ENCODE measurements at regions not wholly inside any gene's neighbourhood (a gene's known extent, or its start where the extent isn't known, plus 50 kb on each side); places are given as distances from the start of the nearest gene placed in this dataset.
"Not testable (repeated sequence)": the region's sequence is repeated elsewhere in the genome, so short reads cannot be mapped to it uniquely, and the experiment has no call there.

GRCh38 chr1:229164836-229165735 lies 105.8 kb upstream of the RAB4A start:
- no peak for DNase-seq

- no peak for DNase-seq
Observed at GRCh38 chr1:229167318-229167717, 103.6 kb upstream of the RAB4A start.

- DNase-seq = no peak
Observed at GRCh38 chr1:229169399-229169798, 101.5 kb upstream of the RAB4A start.

GRCh38 chr1:229170274-229170673 lies 100.6 kb upstream of the RAB4A start:
- DNase-seq = no peak

- DNase-seq = no peak
Observed at GRCh38 chr1:229170778-229171505, 100.0 kb upstream of the RAB4A start.

- DNase-seq = no peak
Observed at GRCh38 chr1:229171934-229172333, 99.0 kb upstream of the RAB4A start.

GRCh38 chr1:229173491-229174476 lies 97.1 kb upstream of the RAB4A start:
- not testable (repeated sequence) for DNase-seq

GRCh38 chr1:229175297-229175696 lies 95.6 kb upstream of the RAB4A start:
- not testable (repeated sequence) for DNase-seq

GRCh38 chr1:229176457-229176856 lies 94.5 kb upstream of the RAB4A start:
- DNase-seq = not testable (repeated sequence)

- no peak for DNase-seq
Observed at GRCh38 chr1:229180161-229180560, 90.8 kb upstream of the RAB4A start.

GRCh38 chr1:229181419-229181818 lies 89.5 kb upstream of the RAB4A start:
- no peak for DNase-seq

GRCh38 chr1:229183588-229183987 lies 87.3 kb upstream of the RAB4A start:
- DNase-seq = no peak

GRCh38 chr1:229184066-229184465 lies 86.8 kb upstream of the RAB4A start:
- DNase-seq = no peak

- DNase-seq = no peak
Observed at GRCh38 chr1:229185963-229186362, 84.9 kb upstream of the RAB4A start.

GRCh38 chr1:229186373-229187056 lies 84.4 kb upstream of the RAB4A start:
- no peak for DNase-seq

- no peak for DNase-seq
Observed at GRCh38 chr1:229190057-229190575, 80.8 kb upstream of the RAB4A start.

GRCh38 chr1:229191066-229191674 lies 79.7 kb upstream of the RAB4A start:
- no peak for DNase-seq

GRCh38 chr1:229192031-229192430 lies 78.9 kb upstream of the RAB4A start:
- DNase-seq = no peak

GRCh38 chr1:229192853-229193252 lies 78.1 kb upstream of the RAB4A start:
- no peak for DNase-seq

- no peak for DNase-seq
Observed at GRCh38 chr1:229194096-229194495, 76.8 kb upstream of the RAB4A start.

GRCh38 chr1:229195246-229195645 lies 75.7 kb upstream of the RAB4A start:
- no peak for DNase-seq

Measured in activated CD8-positive, alpha-beta memory T cell treated with anti-CD3 and anti-CD28 coated beads, Interleukin-2, amount 50 U/mL, for 48 hours (primary cell).